GM20431 (cell line): ENCODE measurements at regions not wholly inside any gene's neighbourhood (a gene's known extent, or its start where the extent isn't known, plus 50 kb on each side); places are given as distances from the start of the nearest gene placed in this dataset.

ENCODE experiments used
- in situ Hi-C: fragments of 300-500 bp; cut with MseI, MboI; formaldehyde crosslinking; loops from one replicate; pipeline ENCODE4 v1.15.0; 2020; ENCODE audit warnings: low sequenced_read_pairs; ENCODE audit not compliant: unreplicated experiment

DNA sequence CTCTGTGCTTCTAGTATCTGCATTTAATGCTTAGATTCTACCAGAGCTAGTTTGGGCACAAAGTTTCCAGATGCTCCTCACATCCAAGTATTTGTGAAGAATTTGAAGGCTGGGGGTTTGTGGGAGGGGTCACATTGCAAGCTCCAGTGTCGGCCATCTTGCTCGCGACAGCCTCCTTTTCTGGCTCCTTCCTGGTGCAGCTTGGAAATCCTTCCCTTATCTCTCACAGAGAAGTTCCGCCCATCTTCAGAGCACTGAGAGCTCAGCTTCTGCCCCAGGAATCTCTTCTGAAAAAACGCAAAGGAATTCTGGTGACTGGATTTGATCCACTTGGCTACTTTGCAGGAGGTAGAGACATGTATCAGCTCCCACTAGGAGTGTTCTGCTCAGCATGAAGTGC is 497.5 kb downstream of the TBC1D22A start:
- in situ Hi-C loops, result no loop called here

GRCh38 chr22:47259049-47259448 is 496.6 kb downstream of the TBC1D22A start:
- in situ Hi-C loops, result no loop called here

DNA sequence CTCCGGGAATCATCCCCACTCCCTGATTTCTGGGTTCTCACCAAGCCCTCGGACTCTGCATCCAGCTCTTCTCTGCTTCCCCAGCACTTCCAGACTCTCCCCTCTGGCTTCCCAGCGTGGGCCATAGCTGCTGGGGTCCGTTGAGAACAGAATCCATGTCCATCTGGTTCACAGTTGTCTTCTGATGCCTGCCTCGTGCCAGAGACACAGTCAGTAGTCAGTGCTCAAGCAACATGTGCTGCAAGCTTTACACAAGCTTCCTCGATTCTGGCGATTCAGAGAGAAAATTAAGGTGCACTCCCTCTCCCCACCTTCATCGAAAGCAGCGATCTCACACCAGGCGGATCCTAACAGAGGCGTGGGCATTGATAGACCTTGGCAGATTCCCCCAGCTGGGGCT is 495.5 kb downstream of the TBC1D22A start:
- in situ Hi-C loops, result no loop called here

- in situ Hi-C loops, result no loop called here
Measured at GRCh38 chr22:47257566-47257965, 495.1 kb downstream of the TBC1D22A start.

- in situ Hi-C loops, result no loop called here
Measured at GRCh38 chr22:47251911-47252310, 489.5 kb downstream of the TBC1D22A start.

DNA sequence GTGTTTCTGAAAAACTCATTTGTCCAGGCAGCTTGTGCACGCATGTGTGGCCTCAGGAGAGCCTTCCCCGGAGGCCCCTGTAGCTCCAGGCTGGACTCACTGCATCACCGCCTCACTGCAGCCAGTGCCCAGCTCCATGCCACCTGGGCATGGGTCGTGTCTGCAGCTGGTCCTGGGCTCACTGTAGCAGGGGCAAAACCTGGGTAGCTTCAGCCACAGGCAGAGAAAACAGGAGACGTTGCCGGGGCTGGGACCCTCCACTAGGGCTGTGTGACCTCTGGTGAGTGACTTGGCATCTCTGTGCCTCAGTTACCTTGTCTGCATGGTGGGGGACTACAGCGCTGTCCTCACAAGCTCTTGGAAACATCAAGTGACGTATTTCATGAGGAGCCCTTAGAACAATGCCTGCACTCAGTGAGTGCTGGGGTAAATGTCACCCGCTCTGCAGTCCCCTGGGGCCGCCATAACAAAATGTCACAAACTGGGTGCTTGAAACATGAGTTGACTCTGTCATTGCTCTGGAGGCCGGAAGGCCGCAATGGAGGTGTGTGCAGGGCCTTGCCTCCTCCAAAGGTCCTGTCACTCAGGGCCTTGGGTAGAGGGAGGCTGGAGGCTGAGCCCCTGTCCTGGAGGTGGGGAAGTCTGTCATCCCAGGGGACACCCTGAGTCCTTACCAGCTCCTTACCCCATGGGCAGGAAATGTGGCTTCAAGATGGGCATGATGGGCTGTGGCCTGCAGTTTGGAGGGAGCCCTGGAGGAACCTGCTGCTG is 488.7 kb downstream of the TBC1D22A start:
- in situ Hi-C loops, result no loop called here

DNA sequence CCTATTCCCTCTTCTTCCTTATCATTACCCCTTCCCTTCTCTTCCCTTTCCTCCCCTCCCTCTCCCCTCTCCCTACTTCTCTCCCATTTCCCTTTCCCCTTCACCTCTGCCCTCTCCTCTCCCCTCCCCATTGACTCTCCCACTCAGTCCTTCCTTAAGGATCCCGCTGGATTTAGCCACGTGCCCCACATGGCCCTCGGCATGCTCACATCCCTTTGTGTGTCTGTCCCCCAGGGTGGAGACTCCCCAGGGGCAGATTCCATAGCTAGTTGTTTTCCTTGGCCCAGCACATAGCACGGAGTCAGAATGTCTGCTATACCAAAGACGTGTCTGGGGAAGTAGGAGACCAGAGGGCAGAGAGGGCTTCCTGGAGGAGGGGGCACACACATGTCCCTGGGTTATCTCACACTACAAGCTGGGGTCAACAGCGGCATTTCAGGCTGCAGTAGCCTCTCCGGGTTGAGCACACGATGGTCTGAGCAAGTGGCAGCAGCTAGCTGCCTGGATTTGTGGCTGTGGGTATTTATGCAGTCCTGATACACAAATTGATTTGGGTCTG is 487.0 kb downstream of the TBC1D22A start:
- in situ Hi-C loops, result no loop called here

GRCh38 chr22:47248925-47249324 is 486.5 kb downstream of the TBC1D22A start:
- in situ Hi-C loops, result no loop called here

DNA sequence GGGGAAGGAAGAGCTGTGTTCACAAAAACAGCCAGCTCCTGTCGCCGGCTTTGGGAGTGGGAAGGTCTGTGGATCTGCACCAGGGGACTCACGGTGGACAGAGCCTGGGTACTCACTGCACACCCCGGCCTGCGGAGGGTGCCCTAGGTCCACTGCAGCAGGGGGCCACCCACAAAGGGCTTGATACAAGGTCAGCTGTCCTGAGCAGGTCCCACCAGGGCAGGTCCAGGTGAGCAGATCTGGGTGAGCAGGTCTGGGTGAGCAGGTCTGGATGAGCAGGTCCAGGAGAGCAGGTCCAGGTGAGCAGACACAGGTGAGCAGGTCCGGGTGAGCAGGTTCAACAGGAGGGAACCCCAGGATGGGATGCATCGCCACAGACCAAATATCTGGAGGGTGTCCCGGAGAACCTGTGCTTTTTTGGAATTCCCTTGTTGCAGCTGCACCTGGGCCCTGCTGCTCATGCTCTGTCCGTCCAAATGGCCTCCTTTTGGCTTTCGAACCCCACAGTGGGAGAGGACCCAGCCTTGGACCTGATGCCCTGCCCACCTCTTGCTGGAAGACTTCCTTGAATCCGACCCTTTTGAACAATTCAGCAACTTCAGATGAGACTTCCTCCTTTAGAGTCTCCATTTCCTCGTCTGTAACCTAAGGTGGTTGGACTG is 485.3 kb downstream of the TBC1D22A start:
- in situ Hi-C loops, result no loop called here

GRCh38 chr22:47245786-47246185 is 483.3 kb downstream of the TBC1D22A start:
- in situ Hi-C loops, result no loop called here

DNA sequence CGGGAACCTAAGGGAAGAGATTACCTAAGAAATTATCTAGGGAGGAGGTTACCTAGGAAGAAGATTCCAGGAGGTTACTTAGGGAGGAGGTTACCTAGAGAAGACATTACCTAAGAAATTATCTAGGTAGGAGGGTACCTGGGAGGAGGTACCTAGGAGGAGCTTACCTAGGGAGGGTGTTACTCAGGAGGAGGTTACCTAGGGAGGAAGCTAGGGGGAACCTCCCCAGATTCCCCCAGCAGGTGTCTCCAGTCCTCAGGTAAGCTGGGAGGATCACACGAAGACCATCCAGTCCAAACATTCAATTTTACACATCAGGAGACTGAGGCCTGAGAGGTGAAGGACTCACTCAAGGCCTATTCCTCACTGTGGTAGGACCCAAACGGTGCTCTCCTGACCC is 482.8 kb downstream of the TBC1D22A start:
- in situ Hi-C loops, result no loop called here

GRCh38 chr22:47240116-47240515 is 477.7 kb downstream of the TBC1D22A start:
- in situ Hi-C loops, result no loop called here

DNA sequence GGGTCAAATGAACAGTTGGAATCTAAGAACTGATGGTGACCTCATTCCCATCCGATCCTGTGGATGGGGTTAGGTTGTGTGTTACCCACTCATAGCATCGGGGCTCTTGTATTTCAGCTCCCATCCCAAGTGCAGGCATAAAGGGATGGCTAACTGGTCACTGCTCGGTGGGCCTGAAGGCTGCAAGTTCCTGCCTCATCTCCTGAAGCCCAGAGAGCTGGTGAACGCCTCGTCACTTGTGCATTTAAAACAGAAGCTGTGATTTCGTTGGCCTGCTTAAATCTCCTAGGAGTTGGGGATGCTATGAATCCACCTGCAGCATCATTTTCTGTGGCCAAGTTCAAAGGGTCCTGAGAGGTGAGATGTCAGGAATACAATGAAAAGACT is 477.0 kb downstream of the TBC1D22A start:
- in situ Hi-C loops, result no loop called here

- in situ Hi-C loops, result no loop called here
Measured at GRCh38 chr22:47238690-47239473, 476.4 kb downstream of the TBC1D22A start.

DNA sequence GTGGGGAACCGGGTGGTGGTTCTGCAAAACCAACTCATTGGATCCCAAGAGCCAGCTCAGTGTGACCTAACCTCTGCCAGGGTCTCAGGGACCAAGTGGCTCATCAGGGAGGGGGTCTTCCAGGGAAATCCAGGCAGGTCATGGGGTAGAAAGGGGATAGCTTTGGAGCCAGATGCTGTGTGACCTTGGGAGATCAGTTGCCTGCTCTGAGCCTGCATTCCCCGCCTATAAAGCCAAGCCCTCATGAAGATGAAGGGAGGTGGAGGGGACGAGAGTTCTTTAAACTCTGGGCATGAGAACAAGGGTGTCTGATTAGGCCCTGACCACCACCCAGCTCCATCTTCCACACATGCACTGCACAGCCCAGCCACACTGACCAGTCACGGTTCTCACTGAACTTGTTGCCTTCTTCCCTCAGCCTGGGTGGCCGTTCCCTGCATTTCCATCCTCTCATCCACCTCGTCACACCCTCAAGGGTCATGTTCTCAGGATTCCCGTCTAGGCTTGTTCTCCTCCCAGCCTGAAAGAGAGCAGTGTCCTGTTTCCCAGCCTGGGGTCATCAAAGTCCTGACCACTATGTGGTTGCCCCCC is 475.5 kb downstream of the TBC1D22A start:
- in situ Hi-C loops, result no loop called here

- in situ Hi-C loops, result no loop called here
Measured at GRCh38 chr22:47236718-47237117, 474.3 kb downstream of the TBC1D22A start.

DNA sequence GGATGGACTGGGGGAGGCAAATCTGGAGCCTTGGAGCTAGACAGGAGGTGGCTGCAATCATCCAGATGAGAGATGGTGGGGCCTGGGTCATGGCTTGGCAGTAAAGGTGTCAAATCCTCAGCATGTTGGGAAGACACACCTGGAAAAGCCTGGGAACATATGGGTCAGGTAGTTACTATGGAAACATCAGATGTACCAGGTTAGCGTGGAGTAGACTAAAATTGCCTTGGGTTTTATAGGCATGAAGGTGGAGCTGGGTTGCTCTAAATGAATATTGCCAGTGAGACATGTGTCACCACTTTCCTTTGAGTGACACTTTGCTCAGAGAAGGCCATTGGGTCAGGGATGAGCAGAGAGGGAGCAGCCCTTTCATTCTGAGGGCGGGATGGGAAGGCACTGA is 473.7 kb downstream of the TBC1D22A start:
- in situ Hi-C loops, result no loop called here

GRCh38 chr22:47233316-47234243 is 471.1 kb downstream of the TBC1D22A start:
- in situ Hi-C loops, result no loop called here

DNA sequence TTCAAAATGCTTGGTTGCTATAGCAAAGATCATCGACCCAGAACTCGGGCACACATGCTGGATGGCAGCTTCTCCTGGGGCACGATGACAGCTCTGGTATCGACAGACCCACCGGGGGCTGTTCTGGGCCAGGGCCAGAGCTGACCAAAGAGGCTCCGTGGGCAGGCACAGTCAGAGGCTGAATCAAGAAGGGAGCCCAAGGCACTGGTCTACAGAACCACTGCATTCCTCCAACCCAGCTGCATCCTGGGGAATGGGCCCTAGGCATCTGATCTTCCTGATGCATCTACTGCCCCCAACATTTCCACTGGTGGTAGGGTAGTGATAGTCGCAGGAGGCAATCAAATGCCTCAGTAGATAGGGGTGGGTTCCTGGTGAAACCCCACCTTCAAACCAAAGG is 470.3 kb downstream of the TBC1D22A start:
- in situ Hi-C loops, result no loop called here
